Testis (tissue), 2 donors: ENCODE measurements at regions not wholly inside any gene's neighbourhood (a gene's known extent, or its start where the extent isn't known, plus 50 kb on each side); places are given as distances from the start of the nearest gene placed in this dataset.

Source experiments
- POLR2A ChIP-seq: fragments of 450-650 bp; IDR thresholded peaks from one replicate; pipeline ENCODE4 v1.6.1; 2017; ENCODE audit warnings: antibody characterized with exemption, mild to moderate bottlenecking, moderate library complexity
- TF ChIP-seq, protein P1 (sequence below), 3 experiments: fragments of 450-650 bp in 2 of 3; fragments of 200-600 bp in 1 of 3; sonication (generic) in 1 of 3; IDR thresholded peaks; one replicate each; pipeline ENCODE4 v1.5.1; 2016 to 2019; ENCODE audit warnings: antibody characterized with exemption in 3 of 3, mild to moderate bottlenecking in 2 of 3, moderate library complexity in 1 of 3

DNA sequence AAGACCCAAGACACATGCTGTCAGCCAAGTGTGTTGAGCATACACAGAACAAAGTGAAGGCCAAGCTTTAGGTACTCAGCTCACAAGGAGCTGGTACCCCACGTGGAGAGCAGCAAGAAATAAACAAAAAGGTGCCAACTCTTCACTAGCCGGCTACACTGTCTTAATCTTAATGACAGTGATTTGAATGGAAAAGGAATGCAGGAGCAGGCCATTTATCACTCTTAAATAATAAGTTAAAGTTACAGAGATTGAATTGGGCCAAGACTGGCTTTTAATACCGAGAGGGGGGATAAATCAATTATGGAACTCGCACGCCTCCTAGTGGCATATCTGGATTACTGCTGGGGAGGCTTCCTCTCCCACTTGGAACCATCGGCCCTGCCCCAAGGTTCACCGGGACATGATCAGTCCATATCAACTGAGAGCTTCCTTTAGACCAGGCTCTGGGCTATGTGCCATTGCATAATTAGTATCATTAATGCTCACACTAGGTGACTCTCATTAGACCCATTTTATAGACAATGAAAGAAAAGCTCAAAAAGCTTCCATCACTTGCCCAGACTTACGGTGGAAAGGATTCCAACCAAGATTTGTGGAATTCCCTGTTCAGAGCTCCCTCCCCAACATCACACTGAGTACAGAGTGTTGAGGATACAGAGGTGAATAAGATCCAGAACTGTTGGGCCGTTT, 94.0 kb downstream of the ACTL7B start:
- TF ChIP-seq, protein P1, sequence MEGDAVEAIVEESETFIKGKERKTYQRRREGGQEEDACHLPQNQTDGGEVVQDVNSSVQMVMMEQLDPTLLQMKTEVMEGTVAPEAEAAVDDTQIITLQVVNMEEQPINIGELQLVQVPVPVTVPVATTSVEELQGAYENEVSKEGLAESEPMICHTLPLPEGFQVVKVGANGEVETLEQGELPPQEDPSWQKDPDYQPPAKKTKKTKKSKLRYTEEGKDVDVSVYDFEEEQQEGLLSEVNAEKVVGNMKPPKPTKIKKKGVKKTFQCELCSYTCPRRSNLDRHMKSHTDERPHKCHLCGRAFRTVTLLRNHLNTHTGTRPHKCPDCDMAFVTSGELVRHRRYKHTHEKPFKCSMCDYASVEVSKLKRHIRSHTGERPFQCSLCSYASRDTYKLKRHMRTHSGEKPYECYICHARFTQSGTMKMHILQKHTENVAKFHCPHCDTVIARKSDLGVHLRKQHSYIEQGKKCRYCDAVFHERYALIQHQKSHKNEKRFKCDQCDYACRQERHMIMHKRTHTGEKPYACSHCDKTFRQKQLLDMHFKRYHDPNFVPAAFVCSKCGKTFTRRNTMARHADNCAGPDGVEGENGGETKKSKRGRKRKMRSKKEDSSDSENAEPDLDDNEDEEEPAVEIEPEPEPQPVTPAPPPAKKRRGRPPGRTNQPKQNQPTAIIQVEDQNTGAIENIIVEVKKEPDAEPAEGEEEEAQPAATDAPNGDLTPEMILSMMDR (IDR thresholded peaks at IDR 0.05) = peak; percentile 69 to 88 (median 82)
- no peak for TF ChIP-seq POLR2A
